GM18498 (cell line): ENCODE measurements at regions not wholly inside any gene's neighbourhood (a gene's known extent, or its start where the extent isn't known, plus 50 kb on each side); places are given as distances from the start of the nearest gene placed in this dataset.
"Not testable (repeated sequence)": the region's sequence is repeated elsewhere in the genome, so short reads cannot be mapped to it uniquely, and the experiment has no call there.

Source experiments
- ATAC-seq: cut with Tn5 transposase; IDR thresholded peaks from one replicate; pipeline ENCODE4 v1.9.1; 2021; ENCODE audit warnings: mild to moderate bottlenecking, moderate library complexity; ENCODE audit not compliant: unreplicated experiment

GRCh38 chr13:97716746-97717145, 236.7 kb upstream of the IPO5 start:
- ATAC-seq: no peak

GRCh38 chr13:97719736-97720135, 233.7 kb upstream of the IPO5 start:
- ATAC-seq: no peak

GRCh38 chr13:97720896-97721295, 232.6 kb upstream of the IPO5 start:
- no peak for ATAC-seq

GRCh38 chr13:97723655-97724054, 229.8 kb upstream of the IPO5 start:
- no peak for ATAC-seq

- ATAC-seq: no peak
These were observed 229.0 kb upstream of the IPO5 start for GRCh38 chr13:97724450-97724849.

DNA sequence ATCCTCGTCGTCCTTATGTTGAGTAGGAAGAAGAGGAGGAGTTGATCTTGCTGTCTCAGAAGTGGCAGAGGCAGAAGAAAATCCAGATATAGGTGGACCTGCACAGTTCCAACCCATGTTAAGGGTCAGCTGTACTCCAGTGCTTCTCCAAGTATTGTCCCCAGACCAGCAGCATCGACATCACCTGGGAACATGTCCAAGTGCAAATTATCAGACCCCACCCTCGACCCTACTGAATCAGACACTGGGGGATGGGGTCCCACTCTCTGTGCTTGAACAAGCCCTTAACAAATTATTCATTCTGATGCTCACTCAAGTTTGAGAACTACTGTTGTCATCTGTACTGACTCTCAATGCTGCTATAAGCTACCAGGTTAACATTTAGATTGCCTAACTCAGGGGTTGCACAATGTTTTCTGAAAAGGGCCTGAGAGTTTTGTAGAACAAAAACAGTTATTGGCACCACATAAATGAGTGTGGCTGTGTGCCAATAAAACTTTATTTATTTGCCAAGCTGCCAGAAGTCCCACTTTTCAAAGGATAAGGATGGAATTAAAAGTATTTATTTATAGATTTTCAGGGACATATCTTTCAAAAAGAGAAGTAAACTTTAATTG, 226.7 kb upstream of the IPO5 start:
- ATAC-seq: no peak

DNA sequence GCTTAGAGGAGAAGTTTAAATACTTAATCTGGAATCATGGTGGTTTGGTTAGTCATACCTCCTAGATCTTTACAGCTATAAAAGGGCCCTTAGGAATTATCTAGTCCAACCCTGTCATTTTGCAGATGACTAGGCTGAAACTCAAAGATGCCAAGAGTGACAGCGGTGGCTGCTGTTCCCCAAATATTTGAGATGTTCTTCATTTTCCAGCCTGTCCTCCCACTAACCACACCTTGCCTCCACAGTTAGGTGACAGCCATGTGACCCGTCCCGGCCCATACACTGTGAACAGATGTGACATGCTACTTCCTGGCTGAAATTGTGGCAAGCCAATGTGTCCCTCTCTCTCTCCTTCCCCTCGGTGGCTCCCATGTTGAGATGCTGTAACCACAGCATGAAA, 225.5 kb upstream of the IPO5 start:
- no peak for ATAC-seq

GRCh38 chr13:97736436-97736835, 217.0 kb upstream of the IPO5 start:
- no peak for ATAC-seq

DNA sequence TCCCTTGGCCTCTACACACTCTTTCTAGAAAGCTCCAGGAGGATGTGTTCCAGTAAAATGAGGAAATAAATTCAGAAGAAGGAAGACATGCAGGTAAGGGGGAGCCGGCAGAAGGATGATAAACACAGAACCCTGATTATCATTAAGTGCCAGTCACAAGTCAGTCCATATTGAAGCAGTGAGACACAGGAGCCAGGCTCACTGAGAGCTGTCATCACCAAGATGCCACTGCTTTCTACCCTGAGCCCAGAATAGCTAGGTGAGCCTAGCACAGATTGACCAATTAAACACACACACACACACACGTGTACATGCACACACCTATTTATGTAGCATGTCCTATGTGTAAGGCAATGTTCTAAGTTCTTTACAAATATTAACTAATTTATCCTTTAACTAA, 211.4 kb upstream of the IPO5 start:
- no peak for ATAC-seq

- no peak for ATAC-seq
These were observed 209.5 kb upstream of the IPO5 start for GRCh38 chr13:97743938-97744337.

DNA sequence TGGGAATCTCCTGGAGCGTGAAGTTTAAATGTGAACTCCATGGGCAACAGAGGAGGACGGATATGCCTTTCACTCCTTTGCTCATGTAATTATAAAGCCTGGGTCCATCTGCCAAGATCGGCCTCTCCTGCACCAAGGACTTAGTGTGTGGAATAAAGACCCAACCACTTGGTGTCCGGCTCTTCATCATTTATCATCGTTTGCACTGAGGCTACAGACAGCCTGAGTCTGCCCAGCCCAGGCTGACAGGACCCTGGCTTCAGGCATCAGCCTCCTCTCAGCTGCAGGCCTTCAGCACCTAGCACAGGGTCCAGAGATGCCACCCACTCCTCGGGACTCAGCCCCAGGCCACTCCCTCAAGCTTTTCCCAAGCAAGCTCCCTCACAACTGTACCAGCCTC, 206.8 kb upstream of the IPO5 start:
- ATAC-seq: no peak

DNA sequence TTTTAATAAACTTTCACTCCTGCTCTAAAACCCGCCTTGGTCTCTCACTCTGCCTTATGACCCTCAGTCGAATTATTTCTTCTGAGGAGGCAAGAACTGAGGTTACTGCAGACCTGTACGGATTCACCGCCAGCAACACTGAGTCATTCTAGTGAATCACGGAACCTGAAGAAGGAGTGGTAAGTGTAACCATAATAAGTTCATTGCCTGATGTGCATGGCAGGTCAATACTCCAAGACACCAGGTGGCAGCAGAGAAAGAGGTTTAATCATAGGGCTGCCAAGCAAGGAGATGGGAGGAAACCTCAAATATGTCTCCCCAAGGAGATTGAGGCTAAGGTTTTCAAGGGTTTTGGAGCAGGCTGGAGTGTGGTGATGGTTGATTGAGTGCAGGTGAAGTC, 204.3 kb upstream of the IPO5 start:
- ATAC-seq: no peak

- no peak for ATAC-seq
These were observed 202.0 kb upstream of the IPO5 start for GRCh38 chr13:97751477-97751876.

- no peak for ATAC-seq
These were observed 200.4 kb upstream of the IPO5 start for GRCh38 chr13:97752961-97753668.

GRCh38 chr13:97753942-97754670, 199.4 kb upstream of the IPO5 start:
- no peak for ATAC-seq

DNA sequence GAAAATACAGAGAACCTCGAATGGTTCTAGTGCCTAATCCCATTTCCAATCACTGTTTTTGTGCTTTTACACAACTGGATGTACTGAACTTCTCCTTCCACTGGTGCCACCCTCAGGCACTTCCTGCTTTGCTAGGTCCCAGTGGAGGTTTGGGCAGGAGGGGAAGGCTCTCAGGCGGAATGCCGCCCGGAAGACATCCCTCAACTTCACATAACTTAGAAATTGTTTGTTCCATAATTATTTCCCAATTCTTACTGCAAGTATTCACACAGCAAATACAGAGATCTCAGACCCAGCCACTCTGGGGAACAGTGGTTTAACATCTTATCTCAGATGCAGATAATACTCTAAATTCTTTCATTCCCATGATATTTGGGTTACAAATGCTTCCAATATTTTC, 195.7 kb upstream of the IPO5 start:
- no peak for ATAC-seq

- ATAC-seq: no peak
These were observed 195.2 kb upstream of the IPO5 start for GRCh38 chr13:97758317-97758716.

DNA sequence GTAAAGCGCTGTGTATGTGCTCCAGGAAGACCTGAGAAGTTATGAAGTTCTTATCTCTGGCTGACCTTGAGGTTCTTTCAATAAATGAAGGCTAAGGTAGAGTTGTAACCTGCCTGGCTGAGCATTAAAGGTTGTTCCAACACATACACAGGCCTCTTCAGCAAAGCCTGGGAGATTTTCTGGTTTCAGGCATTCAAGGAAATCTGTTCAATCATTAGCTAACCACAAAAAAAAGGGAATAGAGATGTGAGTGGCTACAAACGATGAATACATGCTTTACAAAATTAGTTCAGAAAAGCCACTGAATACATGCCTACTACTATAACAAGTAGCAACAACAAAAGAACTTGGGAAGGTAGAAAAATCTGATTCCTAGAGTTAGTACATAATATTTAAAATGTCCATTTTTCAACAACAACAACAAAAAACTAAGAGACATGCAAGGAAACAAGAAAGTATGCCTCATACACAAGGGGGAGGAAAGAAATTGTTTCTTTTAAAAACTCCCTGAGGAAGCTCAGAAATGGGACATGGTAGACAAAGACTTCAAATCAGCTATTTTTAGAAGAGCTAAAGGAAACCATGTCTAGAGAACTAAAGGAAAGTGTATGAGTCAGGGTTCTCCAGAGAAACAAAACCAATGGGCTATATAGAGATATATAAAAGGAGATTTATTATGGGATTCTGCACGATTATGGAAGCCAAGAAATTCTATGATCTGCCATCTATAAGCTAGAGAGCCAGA, 191.5 kb upstream of the IPO5 start:
- ATAC-seq: no peak

GRCh38 chr13:97766749-97767148, 186.7 kb upstream of the IPO5 start:
- ATAC-seq: no peak

DNA sequence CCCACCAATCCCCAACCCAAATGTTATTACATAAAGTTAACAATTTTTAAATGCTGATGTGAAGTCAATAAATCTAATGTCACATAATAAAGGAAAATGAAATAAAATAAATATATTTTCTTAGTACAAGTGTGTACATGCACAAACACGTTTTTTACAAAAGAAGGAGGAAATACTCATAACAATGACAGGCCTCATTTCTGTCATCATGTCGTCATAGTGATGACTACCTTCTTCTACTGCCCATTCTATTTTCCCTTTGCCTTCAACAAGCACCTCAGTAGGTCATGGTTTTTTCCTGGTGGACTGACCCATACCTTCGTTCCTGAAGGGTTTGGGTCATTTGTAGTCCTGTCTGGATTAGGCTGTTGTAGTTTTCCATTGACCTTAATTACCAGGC, 185.3 kb upstream of the IPO5 start:
- no peak for ATAC-seq

- not testable (repeated sequence) for ATAC-seq
These were observed 183.2 kb upstream of the IPO5 start for GRCh38 chr13:97770231-97770630.
